ACC112 (cell line): ENCODE measurements at regions not wholly inside any gene's neighbourhood (a gene's known extent, or its start where the extent isn't known, plus 50 kb on each side); places are given as distances from the start of the nearest gene placed in this dataset.

Experiments
- H2AFZ ChIP-seq: fragments of 200-600 bp; sonication (generic); one replicate; pipeline ENCODE4 v1.6.0; 2017; ENCODE audit warnings: antibody characterized with exemption, low read length; ENCODE audit not compliant: unreplicated experiment
- H3K27ac ChIP-seq: fragments of 200-600 bp; sonication (generic); 2 replicates; pipeline ENCODE4 v1.5.1; 2014; ENCODE audit warnings: low read depth, mild to moderate bottlenecking, antibody characterized with exemption, low read length, moderate library complexity
- H3K27me3 ChIP-seq: fragments of 200-600 bp; sonication (generic); 2 replicates; pipeline ENCODE4 v1.6.1; 2014; ENCODE audit warnings: mild to moderate bottlenecking, antibody characterized with exemption, low read length, moderate library complexity, mixed read lengths; ENCODE audit not compliant: insufficient read depth
- H3K36me3 ChIP-seq: fragments of 200-600 bp; sonication (generic); 2 replicates; pipeline ENCODE4 v1.6.1; 2016; ENCODE audit warnings: mild to moderate bottlenecking, antibody characterized with exemption, low read length, moderate library complexity, mixed read lengths; ENCODE audit not compliant: insufficient read depth
- H3K4me1 ChIP-seq: fragments of 200-600 bp; sonication (generic); one replicate; pipeline ENCODE4 v1.6.1; 2016; ENCODE audit warnings: low read length, mixed read lengths; ENCODE audit not compliant: insufficient read depth, unreplicated experiment, control insufficient read depth
- H3K4me3 ChIP-seq: fragments of 200-600 bp; sonication (generic); 2 replicates; pipeline ENCODE4 v1.5.1; 2014; ENCODE audit warnings: mild to moderate bottlenecking, low read depth, low read length
- H3K79me2 ChIP-seq: fragments of 200-600 bp; sonication (generic); one replicate; pipeline ENCODE4 v1.6.0; 2016; ENCODE audit warnings: low read length; ENCODE audit not compliant: control insufficient read depth, unreplicated experiment, insufficient read depth

- Histone ChIP-seq H3K27me3 (no peaks in the 10 kb centered on the region), H3K27ac (no peak overlapping the region), H2AFZ (peak overlapping the region; percentile 1), H3K36me3 (no peaks in the 10 kb centered on the region), H3K4me1 (no peaks in the 10 kb centered on the region), H3K79me2 (no peaks in the 10 kb centered on the region), H3K4me3 (no peak overlapping the region)
These were observed 125.3 kb downstream of the SIPA1L2 start for GRCh38 chr1:232504651-232505050.

DNA sequence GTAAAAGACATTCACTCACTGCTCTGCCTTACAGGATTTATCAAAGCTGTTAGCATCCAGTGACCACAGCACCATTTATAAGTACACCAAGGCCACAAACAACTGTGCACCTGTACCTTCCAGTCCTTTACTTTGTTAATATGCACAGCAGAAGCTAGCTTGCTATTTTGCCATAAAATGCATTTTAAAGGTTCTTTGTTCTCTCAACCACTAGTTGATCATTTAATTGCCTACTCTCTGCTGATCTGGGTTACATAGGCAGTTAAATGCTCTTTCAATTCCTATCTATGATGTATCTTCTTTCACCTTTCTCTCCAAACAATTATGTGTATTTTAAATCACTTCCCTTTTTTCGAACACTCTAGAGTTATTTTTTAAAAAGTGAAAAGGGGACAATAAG is 126.4 kb downstream of the SIPA1L2 start:
- H3K79me2 ChIP-seq = no peaks in the 10 kb centered on the region
- no peaks in the 10 kb centered on the region for H3K27me3 ChIP-seq
- H3K27ac ChIP-seq = no peak overlapping the region
- H3K4me3 ChIP-seq = no peak overlapping the region
- no peaks in the 10 kb centered on the region for H3K36me3 ChIP-seq
- no peak overlapping the region for H2AFZ ChIP-seq
- no peaks in the 10 kb centered on the region for H3K4me1 ChIP-seq

DNA sequence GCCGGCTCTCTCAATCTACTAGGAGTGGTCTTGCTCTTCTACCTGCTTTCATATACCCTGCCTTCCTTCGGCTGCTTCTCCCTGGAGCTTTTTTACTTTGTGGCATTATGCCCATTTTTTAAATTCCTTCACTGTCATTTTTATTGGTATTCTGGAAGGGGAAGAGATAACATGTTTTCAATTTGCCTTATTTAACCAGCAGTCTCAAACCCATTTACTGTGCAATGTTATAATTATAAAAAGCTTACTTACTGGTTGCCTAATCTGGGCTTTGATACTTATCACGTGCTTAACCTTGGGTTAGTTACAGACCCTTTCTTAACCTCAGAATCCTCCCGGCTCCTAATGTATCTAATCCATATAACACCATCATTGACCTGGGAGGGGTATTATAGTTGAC is 128.1 kb downstream of the SIPA1L2 start:
- H3K27ac ChIP-seq = no peak overlapping the region
- H3K36me3 ChIP-seq = no peaks in the 10 kb centered on the region
- H3K4me3 ChIP-seq = no peak overlapping the region
- H3K79me2 ChIP-seq = no peaks in the 10 kb centered on the region
- no peaks in the 10 kb centered on the region for H3K27me3 ChIP-seq
- no peaks in the 10 kb centered on the region for H3K4me1 ChIP-seq
- H2AFZ ChIP-seq = no peak overlapping the region

GRCh38 chr1:232499188-232499587 is 130.7 kb downstream of the SIPA1L2 start:
- Histone ChIP-seq H3K27me3 (no peaks in the 10 kb centered on the region), H3K4me3 (no peak overlapping the region), H2AFZ (no peak overlapping the region), H3K79me2 (no peaks in the 10 kb centered on the region), H3K27ac (no peak overlapping the region), H3K36me3 (no peaks in the 10 kb centered on the region), H3K4me1 (no peaks in the 10 kb centered on the region)

DNA sequence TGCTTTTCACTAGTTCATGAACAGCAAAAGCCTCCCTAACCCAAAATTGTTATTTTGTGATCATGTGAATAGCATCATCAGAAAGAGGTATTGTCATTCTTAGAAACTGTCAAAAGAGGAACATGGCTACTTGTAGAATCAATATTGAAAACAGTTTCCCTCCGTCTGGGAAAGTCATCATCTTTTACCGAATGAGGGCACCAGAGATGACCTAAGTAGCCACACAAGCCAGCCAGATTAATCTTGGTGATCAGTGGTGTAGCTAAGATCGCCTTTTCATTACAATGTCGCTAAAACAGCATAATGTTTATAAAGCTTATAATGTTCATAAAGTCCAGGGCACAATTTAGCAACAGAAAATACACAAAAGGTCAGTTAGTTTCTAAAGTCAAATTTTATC is 136.1 kb downstream of the SIPA1L2 start:
- Histone ChIP-seq H3K27me3 (no peaks in the 10 kb centered on the region), H3K36me3 (no peaks in the 10 kb centered on the region), H2AFZ (no peak overlapping the region), H3K4me1 (no peaks in the 10 kb centered on the region), H3K27ac (no peak overlapping the region), H3K4me3 (no peak overlapping the region), H3K79me2 (no peaks in the 10 kb centered on the region)

DNA sequence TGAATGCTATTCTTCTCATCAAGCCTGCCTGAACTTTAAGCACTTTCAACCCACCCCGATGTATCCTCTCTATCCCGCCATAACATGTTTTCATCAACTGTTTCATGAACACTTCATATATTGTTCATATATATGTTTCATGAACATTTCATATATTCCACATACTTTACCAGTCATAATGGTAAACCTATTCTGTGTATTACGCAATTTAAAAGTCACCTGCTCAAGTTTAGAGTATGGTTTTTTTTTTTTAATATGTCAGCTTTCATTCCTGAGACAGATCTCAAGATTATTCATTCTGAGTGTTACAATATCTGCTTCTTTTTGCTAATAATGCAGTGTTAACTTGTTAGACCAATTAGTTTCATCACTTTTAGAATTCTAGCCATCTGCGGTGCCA is 140.7 kb downstream of the SIPA1L2 start:
- H3K27me3 ChIP-seq = no peaks in the 10 kb centered on the region
- peaks cover 12% of the 10 kb centered on the region for H3K4me1 ChIP-seq
- H2AFZ ChIP-seq = no peak overlapping the region
- H3K27ac ChIP-seq = no peak overlapping the region
- H3K79me2 ChIP-seq = no peaks in the 10 kb centered on the region
- H3K36me3 ChIP-seq = no peaks in the 10 kb centered on the region
- H3K4me3 ChIP-seq = no peak overlapping the region

DNA sequence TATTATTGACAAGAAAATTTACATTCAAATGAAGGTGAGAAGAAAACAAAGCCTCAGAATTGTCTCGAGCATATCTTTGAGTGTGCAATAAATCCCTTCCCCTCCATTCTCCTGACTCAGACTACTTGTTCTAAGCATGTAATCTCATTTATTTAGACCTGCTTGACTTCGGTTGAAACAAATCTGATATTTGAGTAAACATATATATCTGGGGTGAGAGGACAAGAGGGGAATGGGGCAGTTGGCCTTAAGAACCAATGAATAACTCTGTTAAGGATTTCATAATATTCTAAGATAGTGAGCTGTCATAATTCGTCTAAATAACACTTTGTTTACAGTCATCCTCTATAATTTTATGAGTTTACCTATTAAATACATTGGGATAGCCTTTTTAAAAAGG is 142.7 kb downstream of the SIPA1L2 start:
- Histone ChIP-seq H3K4me3 (no peak overlapping the region), H3K36me3 (no peaks in the 10 kb centered on the region), H3K79me2 (no peaks in the 10 kb centered on the region), H3K27ac (no peak overlapping the region), H3K27me3 (no peaks in the 10 kb centered on the region), H3K4me1 (peaks cover 12% of the 10 kb centered on the region), H2AFZ (no peak overlapping the region)

DNA sequence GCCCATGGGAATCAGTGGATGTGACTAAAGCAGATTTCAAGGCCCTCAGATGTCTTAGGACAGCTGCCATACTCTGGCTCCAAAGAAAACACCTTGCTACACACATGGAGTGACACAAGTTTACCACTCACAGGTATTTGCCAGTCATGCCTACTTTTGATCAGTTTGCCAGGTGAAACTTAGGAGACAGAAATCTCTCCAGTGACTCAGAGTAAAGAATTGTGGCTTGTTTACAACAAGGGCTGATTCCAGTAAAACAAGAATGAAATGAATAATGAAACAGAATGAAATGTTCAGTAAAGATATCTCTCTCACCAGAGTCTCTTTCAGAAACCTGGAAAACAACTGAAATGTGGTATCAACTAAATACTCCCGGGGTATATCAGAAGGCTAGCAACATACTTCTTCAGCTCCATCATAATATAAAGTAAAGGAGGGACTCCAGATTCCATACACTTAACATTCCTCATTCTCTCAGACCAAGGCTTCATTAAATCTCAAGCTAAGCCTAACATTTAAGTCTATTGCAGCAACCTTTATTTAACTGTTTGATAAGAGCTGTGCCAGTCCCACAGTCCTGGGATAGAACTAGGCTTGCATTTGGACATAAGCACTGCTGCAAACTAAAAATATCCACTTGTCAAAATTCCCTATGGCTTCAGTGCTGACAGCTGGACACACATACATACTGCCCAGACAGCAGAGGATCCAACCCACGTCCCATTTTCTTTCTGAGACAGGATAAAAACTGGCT is 143.3 kb downstream of the SIPA1L2 start:
- Histone ChIP-seq H3K36me3 (no peaks in the 10 kb centered on the region), H2AFZ (no peak overlapping the region), H3K27ac (no peak overlapping the region)

DNA sequence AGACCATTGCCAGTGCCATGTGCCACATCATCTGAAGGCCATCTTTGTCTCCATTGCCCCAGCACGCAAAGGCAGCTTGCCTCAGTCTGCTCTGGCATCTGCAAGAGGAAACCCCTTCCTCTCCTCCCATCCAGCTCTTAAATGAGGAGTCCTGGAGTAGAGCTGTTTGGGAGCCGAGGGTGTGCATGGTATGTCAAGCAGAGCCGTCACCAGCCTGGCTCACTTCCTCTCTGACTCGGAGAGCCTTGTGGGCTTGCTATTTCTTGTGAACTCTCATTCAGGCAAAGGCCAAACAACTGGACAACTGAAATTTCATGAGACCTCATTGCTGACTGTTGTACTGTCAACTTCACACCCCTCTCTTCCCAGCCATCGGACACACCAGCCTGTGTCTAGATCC is 143.9 kb downstream of the SIPA1L2 start:
- H3K4me1 ChIP-seq = peaks cover 12% of the 10 kb centered on the region
- H3K27me3 ChIP-seq = no peaks in the 10 kb centered on the region
- H3K4me3 ChIP-seq = no peak overlapping the region
- H2AFZ ChIP-seq = no peak overlapping the region
- no peak overlapping the region for H3K27ac ChIP-seq
- H3K36me3 ChIP-seq = no peaks in the 10 kb centered on the region
- no peaks in the 10 kb centered on the region for H3K79me2 ChIP-seq

More for the DNA sequence above, 143.3 kb downstream of the SIPA1L2 start:
- peaks cover 12% of the 10 kb centered on the region for H3K4me1 ChIP-seq
- no peak overlapping the region for H3K4me3 ChIP-seq
- H3K79me2 ChIP-seq = no peaks in the 10 kb centered on the region
- H3K27me3 ChIP-seq = no peaks in the 10 kb centered on the region

- H2AFZ ChIP-seq = no peak overlapping the region
- H3K4me1 ChIP-seq = peaks cover 12% of the 10 kb centered on the region
- H3K4me3 ChIP-seq = no peak overlapping the region
- H3K36me3 ChIP-seq = no peaks in the 10 kb centered on the region
- no peaks in the 10 kb centered on the region for H3K27me3 ChIP-seq
- no peaks in the 10 kb centered on the region for H3K79me2 ChIP-seq
- H3K27ac ChIP-seq = no peak overlapping the region
These were observed 145.1 kb downstream of the SIPA1L2 start for GRCh38 chr1:232484856-232485255.

DNA sequence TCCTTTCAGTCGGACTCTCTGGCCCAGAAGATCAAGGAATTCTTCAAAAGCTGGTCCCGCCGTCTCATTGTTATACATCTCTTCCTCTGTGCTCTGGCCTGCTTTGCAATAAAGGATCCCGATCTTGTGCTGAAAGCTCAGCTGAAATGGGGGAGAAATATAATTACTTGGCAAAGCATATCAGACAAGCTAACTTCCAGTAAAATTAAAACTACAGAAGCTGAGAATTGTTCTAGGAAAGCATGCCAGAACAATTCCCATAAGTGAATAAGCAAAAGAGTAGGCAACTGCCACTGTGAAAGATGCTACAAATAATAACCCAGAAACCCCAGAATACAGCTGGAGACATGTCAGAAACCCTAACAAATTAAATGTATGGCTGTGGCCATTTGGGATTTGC is 146.1 kb downstream of the SIPA1L2 start:
- Histone ChIP-seq H2AFZ (no peak overlapping the region), H3K27me3 (no peaks in the 10 kb centered on the region), H3K36me3 (no peaks in the 10 kb centered on the region), H3K4me1 (peaks cover 12% of the 10 kb centered on the region), H3K79me2 (no peaks in the 10 kb centered on the region), H3K27ac (no peak overlapping the region), H3K4me3 (no peak overlapping the region)
